ENCODE measurements at regions not wholly inside any gene's neighbourhood (a gene's known extent, or its start where the extent isn't known, plus 50 kb on each side); places are given as distances from the start of the nearest gene placed in this dataset.
"Not testable (repeated sequence)": the region's sequence is repeated elsewhere in the genome, so short reads cannot be mapped to it uniquely, and the experiment has no call there.

GRCh38 chr1:166693673-166694297, 145.5 kb upstream of the POGK start:
- Mint-ChIP-seq H3K36me3 (no peaks in the 10 kb centered on the region), H3K27ac (no peak overlapping the region), H3K27me3 (peaks cover 4 to 10% of the 10 kb centered on the region in 2 donors), H3K9me3 (no peaks in the 10 kb centered on the region), H3K4me3 (no peak overlapping the region), H3K4me1 (ENCODE audit: low read depth in 2 of 2) (no peaks in the 10 kb centered on the region)
- DNase-seq (ENCODE audit: low spot score) (no peak), ATAC-seq (no peak)

GRCh38 chr1:166695115-166695514, 144.2 kb upstream of the POGK start:
- Mint-ChIP-seq H3K27me3 (peaks cover 3 to 4% of the 10 kb centered on the region in 2 donors), H3K36me3 (no peaks in the 10 kb centered on the region), H3K4me1 (ENCODE audit: low read depth in 2 of 2) (no peaks in the 10 kb centered on the region), H3K9me3 (no peaks in the 10 kb centered on the region), H3K27ac (no peak overlapping the region), H3K4me3 (no peak overlapping the region)
- DNase-seq (ENCODE audit: low spot score) (no peak), ATAC-seq (no peak)

- not testable (repeated sequence) for H3K4me3 Mint-ChIP-seq; H3K4me1 Mint-ChIP-seq (ENCODE audit: low read depth in 2 of 2); H3K36me3 Mint-ChIP-seq; H3K27me3 Mint-ChIP-seq; H3K9me3 Mint-ChIP-seq; H3K27ac Mint-ChIP-seq; ATAC-seq; DNase-seq (ENCODE audit: low spot score)
Measured at GRCh38 chr1:166695834-166696233, 143.4 kb upstream of the POGK start.

GRCh38 chr1:166698771-166699170, 140.5 kb upstream of the POGK start:
- H3K36me3 Mint-ChIP-seq = no peaks in the 10 kb centered on the region
- H3K9me3 Mint-ChIP-seq = no peaks in the 10 kb centered on the region
- H3K27me3 Mint-ChIP-seq = peaks cover 0 to 11% of the 10 kb centered on the region in 2 donors
- ATAC-seq = no peak
- H3K4me3 Mint-ChIP-seq = no peak overlapping the region
- H3K4me1 Mint-ChIP-seq (ENCODE audit: low read depth in 2 of 2) = no peaks in the 10 kb centered on the region
- DNase-seq (ENCODE audit: low spot score) = no peak
- no peak overlapping the region for H3K27ac Mint-ChIP-seq

- Mint-ChIP-seq H3K9me3 (no peaks in the 10 kb centered on the region), H3K4me1 (ENCODE audit: low read depth in 2 of 2) (no peaks in the 10 kb centered on the region), H3K4me3 (no peak overlapping the region), H3K36me3 (no peaks in the 10 kb centered on the region), H3K27me3 (peaks cover 0 to 16% of the 10 kb centered on the region in 2 donors), H3K27ac (no peak overlapping the region)
- no peak for ATAC-seq
- no peak for DNase-seq (ENCODE audit: low spot score)
Measured at GRCh38 chr1:166699613-166700012, 139.7 kb upstream of the POGK start.

- Mint-ChIP-seq H3K9me3 (no peaks in the 10 kb centered on the region), H3K4me3 (no peak overlapping the region), H3K4me1 (ENCODE audit: low read depth in 2 of 2) (no peaks in the 10 kb centered on the region), H3K27me3 (peaks cover 8 to 18% of the 10 kb centered on the region in 2 donors), H3K36me3 (no peaks in the 10 kb centered on the region), H3K27ac (no peak overlapping the region)
- ATAC-seq (no peak), DNase-seq (ENCODE audit: low spot score) (no peak)
Measured at GRCh38 chr1:166700696-166701095, 138.6 kb upstream of the POGK start.

- H3K9me3 Mint-ChIP-seq = no peaks in the 10 kb centered on the region
Measured at GRCh38 chr1:166701603-166702100, 137.6 kb upstream of the POGK start.

GRCh38 chr1:166703141-166703540, 136.1 kb upstream of the POGK start:
- no peaks in the 10 kb centered on the region for H3K36me3 Mint-ChIP-seq
- no peaks in the 10 kb centered on the region for H3K4me1 Mint-ChIP-seq (ENCODE audit: low read depth in 2 of 2)
- DNase-seq (ENCODE audit: low spot score) = no peak
- H3K4me3 Mint-ChIP-seq = no peak overlapping the region
- H3K9me3 Mint-ChIP-seq = no peaks in the 10 kb centered on the region
- H3K27me3 Mint-ChIP-seq = peaks cover 17 to 20% of the 10 kb centered on the region in 2 donors
- no peak overlapping the region for H3K27ac Mint-ChIP-seq
- ATAC-seq = no peak

More at GRCh38 chr1:166701603-166702100, 137.6 kb upstream of the POGK start:
- H3K27me3 Mint-ChIP-seq = peaks cover 14 to 20% of the 10 kb centered on the region in 2 donors
- no peaks in the 10 kb centered on the region for H3K4me1 Mint-ChIP-seq (ENCODE audit: low read depth in 2 of 2)
- no peak overlapping the region for H3K27ac Mint-ChIP-seq
- H3K36me3 Mint-ChIP-seq = no peaks in the 10 kb centered on the region
- ATAC-seq (no peak), DNase-seq (ENCODE audit: low spot score) (no peak)
- H3K4me3 Mint-ChIP-seq = no peak overlapping the region

- H3K27me3 Mint-ChIP-seq = peaks cover 22 to 23% of the 10 kb centered on the region in 2 donors
- no peaks in the 10 kb centered on the region for H3K4me1 Mint-ChIP-seq (ENCODE audit: low read depth in 2 of 2)
- DNase-seq (ENCODE audit: low spot score) (no peak), ATAC-seq (no peak)
- no peak overlapping the region for H3K4me3 Mint-ChIP-seq
- H3K27ac Mint-ChIP-seq = no peak overlapping the region
- no peaks in the 10 kb centered on the region for H3K9me3 Mint-ChIP-seq
- no peaks in the 10 kb centered on the region for H3K36me3 Mint-ChIP-seq
Measured at GRCh38 chr1:166703726-166704462, 135.4 kb upstream of the POGK start.

- Mint-ChIP-seq H3K27me3 (peaks cover 22% of the 10 kb centered on the region in 2 donors), H3K9me3 (no peaks in the 10 kb centered on the region)
- no peak for ATAC-seq
Measured at GRCh38 chr1:166705376-166706289, 133.6 kb upstream of the POGK start.

GRCh38 chr1:166716620-166717019, 122.7 kb upstream of the POGK start:
- Mint-ChIP-seq H3K4me1 (ENCODE audit: low read depth in 2 of 2) (no peaks in the 10 kb centered on the region), H3K27me3 (peaks cover 5 to 17% of the 10 kb centered on the region in 2 donors), H3K27ac (no peak overlapping the region), H3K4me3 (no peak overlapping the region), H3K36me3 (no peaks in the 10 kb centered on the region), H3K9me3 (no peaks in the 10 kb centered on the region)
- ATAC-seq (no peak), DNase-seq (ENCODE audit: low spot score) (no peak)

More at GRCh38 chr1:166705376-166706289, 133.6 kb upstream of the POGK start:
- Mint-ChIP-seq H3K4me1 (ENCODE audit: low read depth in 2 of 2) (no peaks in the 10 kb centered on the region), H3K36me3 (no peaks in the 10 kb centered on the region), H3K4me3 (no peak overlapping the region), H3K27ac (no peak overlapping the region)
- no peak for DNase-seq (ENCODE audit: low spot score)

- Mint-ChIP-seq H3K27me3 (peaks cover 2 to 7% of the 10 kb centered on the region in 2 donors), H3K36me3 (no peaks in the 10 kb centered on the region), H3K9me3 (no peaks in the 10 kb centered on the region), H3K27ac (no peak overlapping the region), H3K4me3 (no peak overlapping the region), H3K4me1 (ENCODE audit: low read depth in 2 of 2) (no peaks in the 10 kb centered on the region)
- DNase-seq (ENCODE audit: low spot score) = no peak
- ATAC-seq = no peak
Measured at GRCh38 chr1:166721145-166721544, 118.1 kb upstream of the POGK start.

GRCh38 chr1:166730299-166730888, 108.9 kb upstream of the POGK start:
- H3K27me3 Mint-ChIP-seq = peaks cover 8 to 21% of the 10 kb centered on the region in 2 donors
- peaks cover 5% of the 10 kb centered on the region for H3K9me3 Mint-ChIP-seq
- H3K4me3 Mint-ChIP-seq = no peak overlapping the region
- no peaks in the 10 kb centered on the region for H3K36me3 Mint-ChIP-seq
- ATAC-seq (no peak), DNase-seq (ENCODE audit: low spot score) (no peak)
- no peak overlapping the region for H3K27ac Mint-ChIP-seq
- H3K4me1 Mint-ChIP-seq (ENCODE audit: low read depth in 2 of 2) = no peaks in the 10 kb centered on the region

All from natural killer cell treated with Interleukin-12 subunit alpha and Interleukin-12 subunit beta and Interleukin-15 and Interleukin-18, amount 100 ng/mL, for 72 hours (primary cell).